SK-MEL-5 (cell line): ENCODE measurements at regions not wholly inside any gene's neighbourhood (a gene's known extent, or its start where the extent isn't known, plus 50 kb on each side); places are given as distances from the start of the nearest gene placed in this dataset.
A peak's percentile ranks its signal among the peaks of the same experiment; 100 is the strongest.

Source experiments
- DNase-seq: peaks from one replicate; pipeline ENCODE4 v3.0.0-alpha.2; 2016; ENCODE audit warnings: low read depth, low spot score
- in situ Hi-C: cut with HindIII; loops from 2 replicates; pipeline ENCODE4 v1.10.0; 2016; ENCODE audit warnings: low sequenced_read_pairs, high pct_unique_total_duplicates, low pct_unique_long_range_greater_than_20kb

DNA sequence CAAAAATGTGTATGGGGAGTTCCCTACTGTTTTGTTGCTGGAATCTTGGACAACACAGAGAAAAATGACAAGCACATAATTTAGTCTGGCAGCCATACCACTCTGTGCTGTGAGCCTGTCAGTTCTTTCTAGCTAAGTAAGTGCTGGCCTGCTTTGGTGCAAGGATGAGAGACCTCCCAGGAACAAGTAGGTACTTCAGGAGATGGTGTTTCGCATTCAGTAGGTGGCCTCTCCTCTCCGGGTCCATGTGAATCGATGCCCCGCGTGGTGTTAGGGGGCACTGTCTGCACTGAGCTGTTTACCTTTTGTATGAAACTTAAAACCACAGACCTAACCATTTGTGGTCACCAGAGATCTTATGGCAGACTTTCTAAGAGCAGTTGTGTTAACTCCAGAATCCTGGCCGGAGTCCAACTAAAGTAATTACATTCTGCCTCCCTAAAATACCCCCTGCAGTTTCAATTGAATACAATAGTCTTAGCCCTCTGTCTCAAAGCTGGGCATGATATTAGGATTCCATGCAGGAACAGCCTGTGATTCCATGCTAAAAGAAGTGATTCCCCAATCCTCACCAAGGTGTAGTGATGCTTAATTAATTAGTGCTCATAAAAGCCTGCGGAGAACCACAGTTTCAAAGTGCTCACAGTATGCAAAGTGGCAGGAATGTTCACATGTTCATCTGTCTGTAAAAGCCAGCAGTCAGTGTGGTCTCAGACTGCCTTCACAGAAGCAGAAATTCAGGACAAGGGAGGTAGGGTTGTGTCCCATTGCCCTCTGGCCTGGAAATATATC is 64.2 kb downstream of the LLPH start:
- DNase-seq: peak; percentile 31
- in situ Hi-C loops: no loop called here

DNA sequence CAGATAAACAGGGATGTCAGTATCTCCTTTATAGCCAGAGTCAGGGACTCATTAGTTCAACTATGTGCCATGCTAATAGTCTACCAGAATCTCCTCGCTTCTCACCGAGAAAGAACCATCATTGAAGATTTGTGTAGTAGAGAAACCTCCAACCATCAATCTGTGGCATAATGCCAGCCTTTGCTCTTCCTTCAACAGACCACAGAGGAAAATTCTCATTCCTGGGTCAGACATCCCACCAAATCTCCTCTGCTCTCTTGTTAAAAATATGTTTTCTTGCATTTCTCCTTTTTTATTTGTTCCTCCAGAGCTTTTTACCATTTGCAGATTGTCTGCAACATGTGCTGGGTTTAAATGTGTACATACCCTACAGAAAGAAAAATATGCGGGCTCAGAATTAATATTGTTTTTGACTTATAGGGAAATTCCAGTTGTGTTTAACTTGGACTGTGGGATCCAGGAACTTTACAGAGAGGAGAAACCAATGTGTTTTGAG is 64.9 kb downstream of the LLPH start:
- DNase-seq: no peak
- in situ Hi-C loops: no loop called here

GRCh38 chr12:66065150-66065549 is 65.4 kb downstream of the LLPH start:
- in situ Hi-C loops: no loop called here
- no peak for DNase-seq

GRCh38 chr12:66063916-66064315 is 66.6 kb downstream of the LLPH start:
- no peak for DNase-seq
- in situ Hi-C loops: no loop called here

- DNase-seq: no peak
- in situ Hi-C loops: no loop called here
These were observed 68.3 kb downstream of the LLPH start for GRCh38 chr12:66062290-66062625.

DNA sequence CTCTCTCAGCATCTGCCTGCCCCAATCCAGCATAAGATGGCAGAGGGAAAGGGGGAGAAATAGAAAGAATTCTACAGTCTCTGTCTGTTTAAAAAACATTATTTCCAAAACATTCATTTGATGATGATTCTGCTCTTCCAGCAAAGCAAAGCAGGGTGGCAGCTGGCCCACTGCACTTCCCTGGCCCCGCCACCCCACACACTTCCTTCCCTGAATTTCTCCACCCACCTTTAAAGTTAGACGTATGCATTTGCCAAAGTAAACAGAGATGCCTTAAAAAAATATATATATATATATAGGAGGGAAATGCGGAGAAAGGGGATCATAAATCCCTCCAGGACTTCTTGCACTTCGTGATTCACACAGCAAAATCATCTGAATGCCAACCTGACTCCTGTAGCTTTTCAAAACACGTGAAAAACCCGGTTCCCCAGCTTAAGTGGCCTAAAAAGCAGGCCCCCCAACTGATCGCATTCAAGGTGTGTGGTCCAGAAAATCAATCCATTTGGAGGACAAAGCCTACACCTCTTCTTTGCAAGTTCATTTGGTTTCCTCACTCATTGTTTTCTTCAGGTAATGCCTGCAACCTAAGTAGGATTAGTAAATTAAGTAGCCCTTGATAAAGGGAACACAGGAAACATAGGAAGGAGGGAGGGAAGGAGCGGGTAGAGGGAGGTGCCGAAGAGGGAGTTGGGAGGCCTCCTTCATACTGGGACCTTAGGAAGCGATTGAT is 68.8 kb downstream of the LLPH start:
- no peak for DNase-seq
- in situ Hi-C loops: no loop called here

DNA sequence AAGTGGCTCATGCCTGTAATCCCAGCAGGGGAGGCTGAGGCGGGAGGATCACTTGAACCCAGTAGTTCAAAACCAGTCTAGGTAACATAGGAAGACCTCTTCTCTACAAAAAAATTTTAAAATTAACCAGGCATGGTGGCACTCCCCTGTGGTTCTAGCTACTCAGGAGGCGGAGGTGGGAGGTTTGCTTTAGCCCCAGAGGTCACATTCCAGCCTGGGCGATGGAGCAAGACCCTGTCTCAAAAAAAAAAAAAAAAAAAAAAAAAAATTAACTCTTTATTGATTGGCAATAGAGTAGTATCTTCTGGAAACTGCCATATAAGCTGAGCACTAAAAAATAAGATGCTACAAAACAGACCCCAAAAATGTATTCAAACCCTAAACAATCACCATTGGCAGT is 69.5 kb downstream of the LLPH start:
- in situ Hi-C loops: no loop called here
- no peak for DNase-seq

GRCh38 chr12:66060163-66060907 is 70.2 kb downstream of the LLPH start:
- in situ Hi-C loops: no loop called here

GRCh38 chr12:66059666-66060065 is 70.9 kb downstream of the LLPH start:
- in situ Hi-C loops: no loop called here
- no peak for DNase-seq

More at GRCh38 chr12:66060163-66060907, 70.2 kb downstream of the LLPH start:
- DNase-seq: no peak

GRCh38 chr12:66058554-66058953 is 72.0 kb downstream of the LLPH start:
- in situ Hi-C loops: no loop called here

GRCh38 chr12:66055837-66056319 is 74.7 kb downstream of the LLPH start:
- in situ Hi-C loops: no loop called here

More at GRCh38 chr12:66058554-66058953, 72.0 kb downstream of the LLPH start:
- DNase-seq: no peak

DNA sequence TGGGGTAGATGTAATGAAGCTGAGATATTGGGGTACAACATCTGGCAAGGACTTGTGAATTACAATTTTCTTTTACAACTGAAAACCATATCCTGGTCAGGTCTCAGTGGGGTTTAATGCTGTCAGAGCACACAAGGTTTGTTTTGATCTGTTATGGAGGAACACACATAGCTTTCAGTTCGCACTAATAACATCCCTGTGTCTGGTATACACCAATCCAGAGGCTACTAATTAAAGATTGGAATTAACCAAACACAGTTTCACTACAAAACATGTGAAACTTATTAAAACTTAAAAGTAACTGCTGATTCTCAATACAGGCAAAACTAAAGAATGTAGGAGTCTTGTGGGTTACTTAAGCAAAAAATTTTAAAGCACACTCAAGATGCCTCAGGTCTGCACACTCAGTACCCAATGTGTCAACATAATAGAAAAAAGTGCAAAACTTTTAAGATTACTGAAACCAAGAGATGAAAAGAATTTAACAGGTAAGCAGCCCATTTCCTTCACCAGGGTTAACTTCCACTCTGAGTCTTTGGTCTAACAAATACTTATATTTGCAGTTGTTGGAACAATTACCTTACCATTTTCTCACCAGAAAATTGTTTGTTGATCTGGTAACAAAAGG is 77.4 kb downstream of the LLPH start:
- in situ Hi-C loops: no loop called here
- no peak for DNase-seq

More at GRCh38 chr12:66055837-66056319, 74.7 kb downstream of the LLPH start:
- no peak for DNase-seq

DNA sequence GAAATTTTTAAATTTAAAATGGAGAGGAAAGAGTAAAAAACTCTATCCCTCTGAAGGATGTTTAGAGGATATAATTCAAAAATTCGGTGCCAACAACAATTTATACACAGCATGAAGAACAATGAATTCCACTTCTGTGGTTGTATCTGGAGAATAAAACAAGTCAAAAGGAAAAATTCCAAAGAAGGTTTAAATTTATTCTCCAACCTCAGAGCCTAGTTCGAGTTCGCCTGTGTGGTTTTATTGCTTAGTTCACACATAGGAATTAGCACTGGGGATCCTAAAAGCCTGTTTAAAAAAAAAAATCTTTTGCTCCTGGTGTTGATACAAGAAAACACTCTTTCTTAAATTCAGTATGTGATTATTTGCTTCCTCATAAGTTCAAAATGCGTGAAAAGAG is 79.2 kb downstream of the LLPH start:
- DNase-seq: no peak

DNA sequence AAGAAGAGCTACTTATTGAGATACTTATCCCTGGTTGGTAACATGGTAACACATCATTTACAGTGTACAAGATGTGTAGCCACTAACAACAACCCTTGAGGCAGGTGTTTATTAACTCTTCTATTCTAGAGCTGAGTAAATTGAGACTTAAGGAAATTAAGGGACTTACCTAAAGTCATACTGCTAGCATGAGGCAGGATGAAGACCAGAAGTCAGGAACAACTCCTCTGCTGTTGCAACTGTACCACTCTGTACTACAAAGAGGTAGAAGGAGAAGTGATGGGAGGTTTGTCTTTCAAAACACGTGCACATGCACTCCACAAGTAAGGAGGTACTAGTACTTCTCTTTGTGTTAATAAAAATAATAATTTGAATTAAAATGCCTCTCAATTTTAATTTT is 79.9 kb downstream of the LLPH start:
- in situ Hi-C loops: no loop called here
- no peak for DNase-seq

More for the DNA sequence above, 79.2 kb downstream of the LLPH start:
- in situ Hi-C loops: no loop called here

DNA sequence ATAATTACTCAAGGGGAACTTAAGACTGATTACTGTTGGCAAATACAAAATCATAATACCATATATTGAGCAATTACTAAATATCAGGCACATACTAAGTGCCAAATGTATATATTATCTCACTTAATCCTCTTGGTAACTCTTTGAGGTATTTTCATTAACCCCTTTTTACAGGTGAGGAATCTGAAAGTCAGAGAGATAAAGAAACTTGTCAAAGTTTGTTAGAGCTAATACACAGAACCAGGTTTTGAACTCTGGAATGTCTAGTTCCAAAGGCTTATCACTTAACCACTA is 80.3 kb downstream of the LLPH start:
- no peak for DNase-seq
- in situ Hi-C loops: no loop called here

- in situ Hi-C loops: no loop called here
- no peak for DNase-seq
These were observed 80.8 kb downstream of the LLPH start for GRCh38 chr12:66049538-66050282.

DNA sequence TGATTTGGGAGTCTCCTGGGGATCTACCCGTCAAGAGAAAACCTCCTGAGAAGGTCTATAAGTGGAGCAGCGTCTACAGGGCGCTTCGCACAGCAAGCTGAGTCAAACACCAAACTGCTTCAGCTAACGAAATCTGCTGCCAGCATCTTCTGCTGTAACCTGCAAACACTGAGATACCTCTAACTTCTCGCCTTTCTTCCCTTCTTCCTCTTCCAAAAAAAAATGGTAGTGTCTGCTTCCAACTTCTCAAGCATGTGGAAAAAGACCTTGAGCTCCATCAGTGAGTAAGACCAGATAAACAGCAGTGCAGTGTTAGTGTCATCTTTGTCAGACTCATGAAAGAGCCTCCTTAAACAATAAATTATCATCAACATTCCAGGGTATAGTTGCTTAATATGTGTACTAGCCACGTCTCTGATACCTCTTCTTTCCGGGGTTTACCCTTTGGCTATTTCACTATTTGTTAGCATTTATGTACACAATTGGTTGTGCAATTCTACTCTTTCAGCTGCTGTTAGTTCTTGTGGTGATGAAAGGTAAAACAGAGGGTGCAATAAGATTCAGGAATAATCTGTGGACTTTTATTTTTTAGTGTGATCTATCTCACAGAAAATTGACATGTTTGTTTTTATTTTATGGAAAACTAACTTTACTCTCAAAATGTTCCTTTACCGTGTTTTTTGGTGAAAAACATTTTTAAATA is 81.6 kb downstream of the LLPH start:
- no peak for DNase-seq
- in situ Hi-C loops: no loop called here
